ENCODE measurements at regions not wholly inside any gene's neighbourhood (a gene's known extent, or its start where the extent isn't known, plus 50 kb on each side); places are given as distances from the start of the nearest gene placed in this dataset.

DNA sequence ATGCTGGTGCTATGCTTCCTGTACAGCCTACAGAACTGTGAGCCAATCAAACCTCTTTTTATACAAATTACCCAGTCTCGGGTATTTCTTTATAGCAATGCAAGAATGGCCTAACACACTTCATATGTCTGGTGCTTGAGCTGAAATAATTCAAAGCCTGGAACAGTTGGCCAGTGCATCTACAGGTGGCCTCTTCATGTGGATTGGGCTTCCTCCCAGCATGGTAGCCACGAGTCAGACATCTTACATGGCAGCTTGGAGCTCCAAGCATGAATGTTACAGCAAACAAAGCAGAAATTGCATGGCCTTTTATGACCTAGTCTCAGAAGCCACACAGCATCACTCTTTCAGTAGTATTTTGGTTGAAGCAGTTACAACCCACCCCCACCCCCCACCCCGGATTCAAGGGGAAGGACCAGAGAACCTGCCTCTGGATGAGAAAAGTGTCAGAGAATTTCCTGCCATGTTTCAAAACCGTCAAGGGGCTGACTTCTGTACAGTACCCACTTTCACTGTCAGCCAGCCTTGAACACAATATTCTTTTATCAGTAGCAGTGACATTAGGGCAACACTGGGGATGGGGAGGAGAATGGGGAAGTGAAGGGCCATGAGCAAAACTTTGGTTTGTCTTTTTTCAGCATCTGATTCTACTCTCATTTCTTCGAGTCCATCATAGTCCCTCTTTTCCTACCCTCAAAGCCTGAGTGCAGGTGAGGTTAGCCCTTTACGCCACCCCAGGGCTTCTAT, 368.7 kb downstream of the BCOR start:
- no peaks in the 10 kb centered on the region for H3K36me3 ChIP-seq (ENCODE audit: insufficient read depth)
- TF ChIP-seq CTCF (conservative IDR thresholded peaks at IDR 0.05; ENCODE audit: low read depth, low read length) = no peak
- no peak overlapping the region for H3K9ac ChIP-seq
- no peaks in the 10 kb centered on the region for H4K20me1 ChIP-seq (ENCODE audit: insufficient read depth)
- H2AFZ ChIP-seq (ENCODE audit: low read depth) = no peak overlapping the region
- no peaks in the 10 kb centered on the region for H3K4me1 ChIP-seq (ENCODE audit: low read depth, poor library complexity, severe bottlenecking)
- no peak overlapping the region for H3K4me3 ChIP-seq (IDR thresholded peaks at IDR 0.05; ENCODE audit: insufficient read depth, low read depth, low read length)
- H3K4me2 ChIP-seq = no peak overlapping the region
- H3K79me2 ChIP-seq (ENCODE audit: insufficient read depth, low read depth) = no peaks in the 10 kb centered on the region
- no peak overlapping the region for H3K27ac ChIP-seq
- no peaks in the 10 kb centered on the region for H3K27me3 ChIP-seq (ENCODE audit: insufficient read depth, low read depth)

DNA sequence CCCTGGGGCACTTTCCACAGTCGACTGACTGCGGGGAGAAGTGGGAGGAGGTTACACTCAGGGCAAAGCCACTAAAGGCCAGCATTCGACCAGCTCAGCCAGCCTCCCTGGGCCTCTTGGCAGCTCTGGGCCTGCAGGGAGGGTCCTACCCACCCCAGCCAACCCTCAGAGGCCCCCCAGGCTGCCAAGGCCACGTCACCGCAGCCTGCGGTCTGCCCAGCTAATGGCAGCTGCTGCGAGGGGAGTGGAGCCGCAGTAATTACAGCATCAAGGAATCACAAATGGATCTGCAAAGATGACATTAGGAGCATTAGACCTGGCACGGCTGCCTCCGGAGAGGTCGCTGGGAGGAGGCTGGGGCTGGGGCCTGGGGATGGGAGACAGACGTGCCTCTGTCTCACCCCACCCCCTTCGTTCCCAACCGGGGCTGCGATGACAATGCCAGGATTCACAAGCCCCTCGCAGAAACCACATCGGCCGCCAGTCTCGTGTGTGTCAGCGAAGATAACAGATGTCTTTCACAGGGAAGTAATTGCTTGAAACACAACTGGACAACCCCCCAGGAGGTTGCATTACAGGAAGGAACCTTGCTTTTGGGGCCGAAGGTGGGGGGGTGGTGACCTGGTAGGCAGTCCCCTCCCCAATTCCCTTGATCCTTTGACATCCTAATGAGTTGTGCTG, 367.6 kb downstream of the BCOR start:
- Histone ChIP-seq H3K4me3 (IDR thresholded peaks at IDR 0.05; ENCODE audit: insufficient read depth, low read depth, low read length) (no peak overlapping the region), H2AFZ (ENCODE audit: low read depth) (no peak overlapping the region), H3K4me2 (no peak overlapping the region), H3K4me1 (ENCODE audit: low read depth, poor library complexity, severe bottlenecking) (no peaks in the 10 kb centered on the region), H3K27me3 (ENCODE audit: insufficient read depth, low read depth) (no peaks in the 10 kb centered on the region), H3K36me3 (ENCODE audit: insufficient read depth) (no peaks in the 10 kb centered on the region), H3K27ac (no peak overlapping the region), H3K79me2 (ENCODE audit: insufficient read depth, low read depth) (no peaks in the 10 kb centered on the region), H3K9ac (no peak overlapping the region), H4K20me1 (ENCODE audit: insufficient read depth) (no peaks in the 10 kb centered on the region)
- TF ChIP-seq CTCF (conservative IDR thresholded peaks at IDR 0.05; ENCODE audit: low read depth, low read length) = no peak

GRCh38 chrX:39730662-39731329, 367.0 kb downstream of the BCOR start:
- Histone ChIP-seq H3K4me3 (IDR thresholded peaks at IDR 0.05; ENCODE audit: insufficient read depth, low read depth, low read length) (no peak overlapping the region), H3K79me2 (ENCODE audit: insufficient read depth, low read depth) (no peaks in the 10 kb centered on the region), H3K27ac (no peak overlapping the region), H3K9ac (no peak overlapping the region), H3K4me2 (no peak overlapping the region), H4K20me1 (ENCODE audit: insufficient read depth) (no peaks in the 10 kb centered on the region), H3K36me3 (ENCODE audit: insufficient read depth) (no peaks in the 10 kb centered on the region), H3K4me1 (ENCODE audit: low read depth, poor library complexity, severe bottlenecking) (no peaks in the 10 kb centered on the region), H2AFZ (ENCODE audit: low read depth) (no peak overlapping the region), H3K27me3 (ENCODE audit: insufficient read depth, low read depth) (no peaks in the 10 kb centered on the region)
- no peak for TF ChIP-seq CTCF (conservative IDR thresholded peaks at IDR 0.05; ENCODE audit: low read depth, low read length)

DNA sequence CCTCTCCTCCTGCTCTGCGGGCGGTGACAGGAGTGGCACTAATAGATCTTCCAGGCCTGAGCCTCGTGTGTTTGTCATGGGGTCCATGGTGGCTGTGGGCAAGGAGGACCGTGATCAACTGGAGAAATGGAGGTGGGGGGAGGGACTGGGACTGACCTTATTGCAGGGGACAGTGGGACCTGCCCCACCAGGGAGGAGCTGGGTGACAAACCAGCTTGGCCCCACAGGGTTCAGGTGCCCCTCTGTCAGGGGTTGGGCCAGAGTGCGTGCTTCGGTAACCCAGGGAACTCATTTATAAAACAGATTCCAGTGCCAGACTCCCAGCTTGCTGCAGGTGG, 366.5 kb downstream of the BCOR start:
- H3K4me3 ChIP-seq (IDR thresholded peaks at IDR 0.05; ENCODE audit: insufficient read depth, low read depth, low read length) = no peak overlapping the region
- H3K4me2 ChIP-seq = no peak overlapping the region
- H4K20me1 ChIP-seq (ENCODE audit: insufficient read depth) = no peaks in the 10 kb centered on the region
- H3K9ac ChIP-seq = no peak overlapping the region
- TF ChIP-seq CTCF (conservative IDR thresholded peaks at IDR 0.05; ENCODE audit: low read depth, low read length) = no peak
- no peak overlapping the region for H3K27ac ChIP-seq
- H3K4me1 ChIP-seq (ENCODE audit: low read depth, poor library complexity, severe bottlenecking) = no peaks in the 10 kb centered on the region
- no peaks in the 10 kb centered on the region for H3K27me3 ChIP-seq (ENCODE audit: insufficient read depth, low read depth)
- no peak overlapping the region for H2AFZ ChIP-seq (ENCODE audit: low read depth)
- no peaks in the 10 kb centered on the region for H3K79me2 ChIP-seq (ENCODE audit: insufficient read depth, low read depth)
- H3K36me3 ChIP-seq (ENCODE audit: insufficient read depth) = no peaks in the 10 kb centered on the region
